Stimulated activated CD4-positive, alpha-beta T cell treated with anti-CD3 and anti-CD28 coated beads, Interleukin-1b, Interleukin-23, amount 100 ng/mL, for 1 hour (primary cell): ENCODE measurements at regions not wholly inside any gene's neighbourhood (a gene's known extent, or its start where the extent isn't known, plus 50 kb on each side); places are given as distances from the start of the nearest gene placed in this dataset.

Source experiments
- DNase-seq, 2 donors: peaks; one replicate each; pipeline ENCODE4 v3.0.0-alpha.2; 2020; ENCODE audit warnings: low read depth in 2 of 2

DNA sequence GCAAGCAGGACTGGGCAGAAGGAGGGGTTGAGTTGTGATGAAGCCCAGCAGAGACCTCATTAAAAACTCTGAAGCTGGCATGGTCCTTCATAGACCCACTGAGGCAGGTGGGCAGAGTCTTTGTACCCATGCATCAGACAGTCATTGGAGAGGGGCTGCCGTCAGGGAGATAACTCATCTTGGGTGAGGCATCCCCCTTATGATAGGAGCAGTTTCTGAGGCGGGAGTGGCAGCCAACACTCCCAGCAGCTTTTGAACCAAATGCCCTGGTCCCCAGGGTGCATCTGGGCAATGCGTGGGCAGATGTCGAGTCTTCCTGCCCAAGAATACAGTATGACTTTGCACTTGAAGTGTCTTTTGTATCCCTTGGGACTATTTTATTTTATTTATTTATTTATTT lies 68.1 kb downstream of the HTR5A start:
- DNase-seq, result no peak

DNA sequence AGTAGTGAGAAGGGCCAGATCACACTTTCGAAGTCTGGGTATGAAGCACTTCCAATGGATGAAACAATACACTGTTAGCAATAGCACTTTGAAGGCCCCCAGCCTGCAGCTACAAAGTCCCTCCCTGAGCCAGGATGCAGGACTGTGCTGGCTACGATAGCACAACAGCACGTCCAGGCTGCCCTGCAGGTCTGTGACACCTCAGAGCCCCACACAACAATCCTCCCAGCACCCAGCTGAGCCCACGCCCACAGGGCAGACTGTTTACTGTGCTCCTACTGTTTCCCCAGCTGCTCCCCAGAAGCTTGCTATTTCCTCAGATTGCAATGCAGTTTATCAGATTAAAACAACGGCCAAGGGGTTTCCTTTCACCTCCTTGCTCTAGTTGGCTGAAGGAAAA lies 71.4 kb downstream of the HTR5A start:
- DNase-seq, result no peak

DNA sequence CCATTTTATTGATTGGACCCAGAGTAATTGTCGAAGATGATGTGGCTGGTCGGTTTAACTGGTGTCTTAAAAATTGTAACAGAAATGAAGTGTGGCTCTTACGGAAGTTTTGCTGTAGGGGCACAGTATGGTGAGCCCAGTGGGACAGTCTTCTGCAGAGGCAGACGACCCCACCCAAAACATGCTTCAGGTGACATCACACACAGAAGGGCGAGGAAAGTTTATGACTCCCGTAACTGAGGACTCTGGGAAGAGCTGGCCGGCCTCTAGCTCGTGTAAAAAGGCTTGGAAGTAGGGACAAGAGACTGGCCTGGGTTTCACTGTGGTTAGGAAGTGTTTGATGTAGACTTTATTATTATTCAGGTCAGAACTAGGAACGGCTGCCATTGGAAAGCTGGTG lies 73.3 kb downstream of the HTR5A start:
- no peak for DNase-seq

DNA sequence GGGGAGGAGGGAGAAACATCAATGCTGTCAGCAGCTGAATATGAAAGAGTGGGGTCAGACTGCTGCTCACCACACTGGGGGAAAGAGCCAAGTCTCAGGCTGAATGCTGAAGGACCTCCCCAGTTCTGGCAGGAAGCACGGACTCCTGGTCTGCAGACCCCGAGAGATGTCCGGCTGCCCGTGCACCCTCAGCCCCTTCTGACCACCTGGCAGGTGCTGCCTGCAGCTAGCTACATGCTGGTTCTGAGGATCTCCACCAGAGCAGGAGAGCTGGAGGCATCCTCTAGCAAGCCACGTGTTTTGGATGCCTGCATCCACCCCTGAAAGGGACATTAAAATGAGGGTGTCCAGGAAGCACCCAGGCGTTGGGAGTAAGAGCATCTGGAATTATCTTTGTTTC lies 74.2 kb downstream of the HTR5A start:
- DNase-seq, result no peak

DNA sequence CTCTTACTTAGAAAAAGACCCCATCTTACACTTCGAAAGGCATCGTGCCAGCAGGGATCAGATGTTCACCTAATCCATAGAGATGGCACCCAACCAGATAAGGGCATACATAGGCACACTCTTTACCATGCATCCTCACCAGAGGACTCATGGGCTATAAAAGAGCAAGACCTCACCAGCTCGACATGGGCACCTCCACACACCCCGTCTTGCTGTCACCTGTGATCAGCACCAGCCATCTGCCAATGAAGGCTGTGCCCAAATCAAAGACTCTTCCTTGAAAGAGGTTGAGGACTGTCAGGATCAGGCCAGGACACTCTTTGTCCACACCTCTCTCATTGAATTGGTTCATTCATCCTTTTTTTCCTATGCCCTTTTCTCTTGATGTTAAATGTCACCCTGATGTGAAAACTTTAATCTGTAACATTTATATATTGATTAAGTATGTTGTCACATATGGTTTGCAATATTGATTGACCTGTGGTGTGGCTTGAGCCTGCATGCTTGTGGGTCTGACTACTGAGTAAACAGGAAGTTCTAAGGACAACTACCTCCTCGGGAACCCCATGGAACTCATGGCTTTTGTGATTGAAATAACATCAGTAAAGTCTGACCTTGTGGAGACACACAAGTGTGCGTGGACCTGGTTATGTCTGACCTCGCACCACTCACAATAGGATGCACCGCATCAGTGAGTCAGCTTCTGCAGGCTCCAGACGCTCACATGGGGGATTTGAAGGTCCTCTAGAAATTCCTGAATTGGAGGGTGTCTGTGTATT lies 75.5 kb downstream of the HTR5A start:
- no peak for DNase-seq

DNA sequence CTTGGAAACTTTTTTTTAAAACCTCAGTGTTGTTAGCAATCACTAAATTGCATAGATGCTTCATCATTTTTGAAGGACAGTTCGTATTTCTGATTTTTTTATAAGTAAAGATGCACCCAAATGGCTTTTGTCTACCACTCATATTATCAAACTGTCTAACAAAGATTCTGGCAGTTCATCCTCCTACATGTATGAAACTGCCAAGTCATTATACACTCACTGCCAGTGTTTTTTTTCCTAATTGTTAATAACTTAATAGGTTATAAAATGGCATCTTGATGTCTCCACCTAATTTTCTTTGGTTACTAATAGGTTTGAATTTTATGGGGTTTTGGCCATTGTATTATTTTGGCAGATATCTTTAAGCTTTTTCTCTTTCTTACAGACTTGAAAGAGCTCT lies 77.0 kb downstream of the HTR5A start:
- no peak for DNase-seq

DNA sequence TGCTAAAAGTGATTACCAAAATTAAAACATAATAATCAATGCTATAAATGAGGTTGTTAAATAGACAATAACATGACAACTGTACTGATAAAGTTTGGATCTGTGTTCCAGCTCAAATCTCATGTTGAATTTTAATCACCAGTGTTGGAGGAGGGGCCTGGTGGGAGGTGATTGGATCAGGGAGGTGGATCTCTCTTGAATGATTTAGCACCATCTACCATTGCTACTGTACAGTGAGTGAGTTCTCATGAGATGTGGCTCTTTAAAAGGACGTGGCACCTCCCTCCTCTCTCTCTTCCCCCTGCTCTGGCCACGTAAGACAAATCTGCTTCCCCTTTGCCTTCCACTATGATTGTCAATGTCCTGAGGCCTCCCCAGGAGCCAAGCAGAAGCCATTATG lies 77.5 kb downstream of the HTR5A start:
- no peak for DNase-seq

DNA sequence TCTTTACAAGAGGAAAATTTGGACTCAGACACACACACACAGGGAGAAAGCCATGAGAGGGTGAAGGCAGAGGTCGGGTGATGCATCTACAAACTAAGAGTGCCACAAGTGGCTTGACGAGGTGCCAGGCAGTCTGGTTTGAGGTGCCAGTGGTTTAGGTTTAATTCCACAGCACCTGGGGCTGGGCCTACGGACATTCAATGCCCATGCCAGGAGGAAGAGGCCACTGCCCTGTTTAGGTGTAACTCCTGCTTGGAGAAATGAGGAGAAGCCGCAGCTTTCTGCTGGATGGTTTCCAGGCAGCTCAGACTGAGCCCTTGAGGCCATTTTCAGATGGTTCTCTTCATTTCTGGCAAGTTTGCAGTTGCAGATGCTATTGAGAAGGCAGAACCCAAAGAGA lies 83.6 kb downstream of the HTR5A start:
- no peak for DNase-seq

DNA sequence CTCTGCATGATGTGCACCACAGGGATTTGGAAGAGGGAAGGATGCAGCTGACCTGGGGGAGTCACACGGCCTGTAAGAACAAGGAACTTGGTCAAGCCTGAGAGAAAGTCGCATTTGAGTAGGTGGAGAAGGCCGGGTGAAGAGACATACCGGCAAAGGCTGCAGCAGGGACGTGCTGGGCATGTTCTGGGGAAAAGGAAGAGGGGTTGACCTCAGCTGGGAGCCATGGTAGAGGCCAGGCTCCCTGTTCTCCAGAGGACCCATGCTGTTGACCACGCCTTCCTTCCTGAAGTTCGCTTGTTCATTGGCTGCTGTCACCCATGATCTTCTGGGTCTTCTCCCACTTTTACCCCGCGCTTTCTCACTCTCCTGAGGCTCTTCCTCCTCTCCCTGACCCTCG lies 84.5 kb downstream of the HTR5A start:
- no peak for DNase-seq

DNA sequence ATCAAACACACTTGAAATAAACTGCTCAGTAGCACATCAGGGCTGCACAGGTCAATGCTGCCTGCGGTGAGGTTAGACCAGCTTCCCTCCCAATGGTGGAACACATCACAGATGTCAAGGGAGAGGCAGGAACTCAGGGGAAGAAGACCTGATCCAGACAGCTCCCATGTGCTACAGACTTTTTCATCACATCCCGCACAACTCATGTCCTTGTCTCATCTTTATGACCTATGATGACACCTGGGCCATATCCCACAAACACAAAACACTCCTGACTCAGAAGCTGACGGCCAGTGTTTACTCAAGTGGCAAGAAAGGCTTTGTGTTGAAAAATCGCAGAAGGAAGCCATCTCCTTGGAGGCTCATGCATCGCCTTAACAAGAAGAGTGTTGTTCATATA lies 91.6 kb downstream of the HTR5A start:
- DNase-seq, result no peak

DNA sequence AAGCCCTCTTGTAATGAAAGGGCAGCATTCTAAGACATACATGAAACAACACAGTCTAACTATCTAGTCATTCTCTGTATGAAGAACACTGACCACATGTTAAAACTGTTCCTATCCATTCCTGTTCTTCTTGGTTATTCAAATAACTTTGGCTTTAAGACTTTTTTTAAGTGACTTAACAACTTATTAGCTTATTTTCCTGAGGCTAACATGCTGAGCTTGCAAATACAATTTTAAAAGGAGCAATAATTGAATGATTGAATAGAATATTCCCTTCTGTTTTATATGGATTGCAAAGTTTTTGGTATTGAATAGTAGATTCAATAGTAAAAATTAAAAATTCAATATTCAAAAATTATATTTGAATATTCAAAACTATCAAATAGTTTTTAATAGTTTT lies 92.3 kb downstream of the HTR5A start:
- DNase-seq, result no peak

DNA sequence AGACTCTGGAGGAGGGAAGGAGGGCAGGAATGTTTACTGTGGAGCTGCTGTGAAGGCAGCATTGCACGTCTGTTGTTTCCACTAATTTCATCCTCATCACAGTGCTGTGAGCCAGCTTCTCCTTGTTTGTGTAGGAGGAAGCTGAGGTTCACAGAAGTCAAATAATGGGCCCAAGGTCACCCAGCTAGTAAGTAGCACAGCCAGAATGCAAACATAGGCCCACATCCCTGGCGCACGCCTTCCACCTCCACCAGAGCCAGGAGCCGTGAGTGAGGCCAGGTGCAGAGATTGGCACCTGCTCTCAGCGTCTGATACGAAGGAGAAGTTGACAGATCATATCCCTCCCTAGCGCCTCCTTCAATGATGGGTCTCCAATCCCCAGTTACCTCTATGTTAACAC lies 93.6 kb downstream of the HTR5A start:
- DNase-seq, result no peak

DNA sequence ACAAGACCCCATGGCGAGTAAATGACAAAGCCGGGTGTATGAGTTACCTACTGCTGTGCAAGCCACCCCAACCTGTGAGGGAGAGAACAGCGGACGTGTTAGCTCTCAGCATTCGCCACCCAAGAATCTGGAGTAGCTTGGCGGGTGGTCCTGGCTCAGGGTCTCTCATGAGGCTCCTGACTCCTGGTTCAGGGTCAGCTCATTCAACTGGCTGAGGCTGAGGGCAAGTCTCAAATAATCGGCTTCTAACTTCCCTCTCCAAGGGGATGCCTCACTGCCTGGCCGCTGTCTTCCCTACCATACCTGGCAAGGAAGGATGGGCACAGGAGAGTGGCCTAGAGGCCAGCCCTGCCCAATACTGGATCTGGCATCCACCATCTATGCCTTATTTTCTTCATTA lies 94.2 kb downstream of the HTR5A start:
- no peak for DNase-seq

DNA sequence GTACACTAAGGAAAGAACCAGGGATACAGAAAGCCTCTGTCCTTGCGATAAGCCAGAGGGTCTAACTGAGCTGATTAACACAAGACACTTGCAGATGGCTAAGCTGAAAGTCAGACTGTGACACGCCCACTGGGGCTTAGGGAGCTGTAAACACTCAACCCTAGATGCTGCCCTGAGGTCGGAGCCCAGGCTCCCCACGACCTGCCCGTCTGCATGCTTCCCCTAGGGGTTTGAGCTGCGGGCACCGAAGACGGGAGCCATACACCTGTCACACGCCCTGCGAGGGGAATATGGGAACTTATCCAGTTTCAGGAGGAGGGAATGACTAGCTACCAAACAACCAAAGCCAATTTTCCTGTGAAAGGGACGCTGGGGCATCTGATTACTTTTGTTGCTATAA lies 96.0 kb downstream of the HTR5A start:
- no peak for DNase-seq

DNA sequence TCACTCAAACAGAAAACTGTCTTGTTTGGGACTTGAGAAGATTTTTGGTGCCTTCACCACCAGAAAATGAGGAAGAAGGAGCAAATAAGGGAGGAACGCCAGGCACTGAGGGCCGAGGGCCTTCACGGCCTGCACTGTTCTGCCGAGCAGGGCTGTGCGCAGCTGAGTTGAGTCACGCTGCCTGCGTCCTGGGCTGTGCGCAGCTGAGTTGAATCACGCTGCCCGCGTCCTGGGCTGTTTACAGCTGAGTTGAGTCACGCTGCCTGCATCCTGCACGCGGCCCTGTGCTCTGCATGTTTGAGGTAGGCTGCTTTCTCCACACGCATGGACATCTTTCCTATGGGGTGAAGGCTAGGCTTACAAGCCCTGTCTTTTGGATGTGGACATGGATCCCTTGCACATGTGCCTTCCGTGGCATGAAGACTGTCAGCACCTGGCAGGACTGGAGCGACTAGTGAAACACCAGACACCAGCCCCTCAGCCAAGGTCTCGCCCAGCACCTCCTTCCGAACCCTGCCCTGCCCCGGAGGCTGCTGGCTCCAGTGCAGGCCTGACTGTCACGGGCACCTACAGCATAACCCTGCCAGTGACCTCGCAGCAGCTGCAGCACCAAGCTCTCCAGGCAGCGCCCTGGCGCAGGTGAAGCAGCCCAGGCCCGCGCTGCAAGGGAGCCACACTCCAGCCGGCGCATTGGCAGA lies 96.7 kb downstream of the HTR5A start:
- DNase-seq, result no peak

DNA sequence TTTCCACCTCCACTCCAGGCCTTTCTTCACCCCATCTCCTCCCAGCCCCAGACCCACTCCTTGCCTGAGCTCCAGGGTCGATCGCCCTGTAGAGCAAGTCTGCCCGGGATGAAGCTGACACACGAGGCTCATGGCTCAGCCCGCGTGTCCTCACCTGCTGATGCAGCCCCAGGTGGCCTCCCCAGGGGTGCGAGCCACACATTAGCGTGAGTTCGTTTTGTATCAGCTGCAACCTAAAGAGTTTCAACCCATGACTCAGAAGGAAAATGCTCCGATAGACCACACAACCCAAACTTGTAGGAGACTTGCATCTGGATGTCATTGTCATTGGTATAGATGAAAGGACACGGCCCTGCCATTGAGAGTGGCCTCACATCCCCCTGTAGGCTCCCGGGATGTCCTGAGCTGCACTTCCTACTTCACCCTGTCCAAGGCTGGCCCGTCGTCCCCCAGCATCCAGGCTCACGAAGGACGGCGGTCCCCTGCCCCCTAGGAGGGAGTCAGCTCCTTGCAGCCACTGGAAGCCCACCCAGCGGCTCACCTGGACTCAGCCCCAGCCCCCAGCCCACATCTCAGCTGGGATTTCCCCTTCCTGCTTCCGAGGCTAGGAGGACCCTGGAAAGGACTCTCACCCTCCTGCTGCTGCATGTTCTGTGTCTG lies 97.7 kb downstream of the HTR5A start:
- DNase-seq, result no peak

DNA sequence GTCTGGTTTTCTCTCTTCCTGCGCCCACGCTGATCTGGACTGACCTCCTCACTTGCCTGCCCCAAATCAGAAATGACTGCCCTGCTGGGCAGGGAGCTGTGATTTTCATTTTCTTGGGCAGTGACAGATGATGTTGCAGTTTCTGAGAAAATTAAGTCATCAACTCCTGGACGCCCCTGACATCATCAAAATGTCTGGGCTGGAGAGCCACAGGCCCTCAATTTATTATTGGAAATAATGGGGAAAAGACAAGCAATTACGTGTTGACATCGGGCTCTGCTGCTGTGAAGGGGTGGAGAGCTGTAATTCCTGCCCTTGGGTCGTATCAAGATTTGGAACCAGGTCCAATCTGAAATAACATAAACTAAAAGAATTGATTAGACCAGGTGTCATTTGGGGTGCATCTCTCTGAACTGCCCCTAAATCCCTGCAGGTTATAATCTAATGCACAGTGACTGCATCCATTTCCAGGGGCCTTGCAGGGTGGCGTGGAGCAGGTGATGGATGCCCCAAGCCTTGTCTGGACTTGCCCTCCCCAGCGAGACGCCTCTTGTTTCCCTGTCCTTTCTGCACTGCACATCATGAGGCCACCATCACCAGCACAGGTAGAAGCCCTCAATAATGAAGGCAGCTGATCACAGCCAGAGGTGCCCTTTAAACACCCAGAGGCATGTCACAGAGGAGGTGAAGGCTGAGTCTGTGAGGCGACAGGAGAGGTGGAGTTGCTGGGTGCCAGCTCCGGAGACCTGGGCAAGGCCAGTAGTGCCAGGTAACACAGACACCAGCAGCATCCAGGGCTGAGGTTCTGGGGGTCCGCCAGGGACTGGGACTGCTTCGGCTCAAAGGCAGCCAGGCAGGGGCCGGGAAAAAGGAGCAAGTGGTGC lies 98.7 kb downstream of the HTR5A start:
- DNase-seq, result no peak

DNA sequence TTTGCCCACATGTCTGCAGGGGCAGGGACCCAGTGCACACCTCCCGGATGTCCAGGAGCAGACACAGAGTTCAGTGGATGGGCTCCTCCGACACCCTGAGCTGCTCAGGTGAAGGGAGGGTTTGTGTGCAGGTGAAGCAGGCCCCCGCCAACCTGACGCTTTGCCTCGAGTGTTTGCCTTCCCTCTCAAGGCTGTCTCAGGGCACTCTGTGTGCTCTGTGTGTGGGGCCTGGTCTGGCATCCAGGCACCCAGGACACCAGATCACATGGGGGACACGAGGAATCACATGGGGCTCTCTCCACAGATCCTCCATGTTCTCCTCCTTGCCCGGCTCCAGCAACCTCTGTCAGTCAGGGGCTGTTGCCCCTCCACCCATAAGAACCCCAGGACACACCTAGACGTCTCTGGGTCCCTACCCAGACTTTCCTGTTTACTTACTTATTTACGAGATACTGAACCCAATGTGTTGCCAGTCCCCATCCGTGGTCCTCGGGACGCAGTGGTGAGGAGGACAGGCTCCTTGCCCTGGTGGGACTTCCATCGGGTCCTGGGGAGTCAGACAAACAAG lies 99.5 kb downstream of the HTR5A start:
- no peak for DNase-seq

DNA sequence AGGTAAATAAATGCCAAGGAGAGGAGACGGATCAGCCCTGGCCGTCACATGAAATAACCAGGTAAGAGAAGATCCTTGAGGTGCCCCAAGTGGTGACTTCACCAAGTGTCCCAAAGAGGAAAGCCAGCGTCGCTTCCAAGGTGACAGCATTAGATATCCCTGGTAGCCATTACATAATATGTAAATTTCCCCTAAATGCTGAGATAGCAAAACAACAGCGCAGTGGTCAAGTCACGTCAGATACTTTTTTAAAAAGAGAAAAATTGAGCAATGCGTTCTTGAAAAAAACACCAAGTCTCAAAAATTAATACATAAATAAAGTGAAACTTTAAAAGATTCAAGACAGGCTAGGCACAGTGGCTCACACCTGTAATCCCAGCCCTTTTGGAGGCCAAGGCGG lies 100.2 kb downstream of the HTR5A start:
- DNase-seq, result no peak

DNA sequence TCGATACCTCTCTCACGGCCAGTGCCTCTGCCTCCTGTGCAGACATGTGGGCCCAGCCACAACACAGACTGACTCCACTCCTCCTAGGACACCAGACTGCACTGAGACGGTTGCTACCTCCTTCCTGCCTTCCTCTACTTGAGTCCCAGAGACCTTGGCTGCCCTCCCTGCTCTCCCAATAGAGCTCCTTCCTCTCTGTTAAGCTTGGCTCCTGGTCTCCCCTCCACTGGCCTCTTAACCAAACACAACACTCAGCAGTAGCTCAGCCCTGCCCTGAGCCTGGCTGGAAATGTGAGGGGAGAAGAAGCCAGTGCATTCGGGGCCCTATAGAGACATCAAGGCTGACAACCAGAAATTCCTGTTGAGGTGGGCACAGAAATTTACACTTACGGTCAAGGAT lies 102.0 kb downstream of the HTR5A start:
- DNase-seq, result no peak

DNA sequence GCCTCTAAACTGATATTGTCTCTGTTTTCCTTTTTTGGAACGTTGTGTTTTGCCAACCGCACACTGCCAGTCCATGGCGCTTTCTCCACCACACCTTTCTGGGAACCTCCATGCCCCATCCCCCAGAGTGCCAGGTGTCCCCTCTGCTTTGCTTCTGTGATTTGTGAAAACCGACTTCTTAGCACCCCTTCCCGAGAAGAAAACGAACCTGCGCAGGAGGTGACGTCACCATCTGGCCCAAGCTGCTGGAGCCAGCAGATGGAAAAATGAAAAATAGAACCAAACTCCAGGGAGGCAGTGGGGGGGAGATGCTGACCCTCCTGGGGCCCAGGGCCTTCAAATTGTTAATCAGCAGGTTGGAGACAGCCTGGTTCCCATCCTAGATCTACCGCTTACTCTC lies 103.8 kb downstream of the HTR5A start:
- DNase-seq, result no peak

DNA sequence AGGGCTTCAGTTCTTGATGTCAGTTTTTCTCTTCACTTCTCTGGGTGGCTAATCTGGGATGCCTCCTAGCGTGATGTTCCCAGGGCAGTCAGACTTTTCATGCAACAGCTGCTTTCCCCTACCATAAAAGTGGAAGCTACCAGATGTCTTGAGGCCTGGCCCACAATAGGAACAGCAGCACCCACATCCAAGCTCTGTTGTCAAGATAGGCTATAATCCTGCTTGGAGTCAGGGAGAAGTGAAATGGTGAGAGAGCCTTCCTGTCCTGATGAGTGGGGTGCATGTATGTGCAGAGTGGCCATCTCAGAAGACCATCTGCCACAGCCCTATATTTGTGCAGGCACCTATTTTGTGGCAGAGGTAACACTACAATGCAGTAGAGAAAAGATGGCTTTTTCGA lies 108.0 kb downstream of the HTR5A start:
- DNase-seq, result no peak
